Activated naive CD8-positive, alpha-beta T cell treated with anti-CD3 and anti-CD28 coated beads, Interleukin-2, amount 50 U/mL, for 24 hours (primary cell): ENCODE measurements at regions not wholly inside any gene's neighbourhood (a gene's known extent, or its start where the extent isn't known, plus 50 kb on each side); places are given as distances from the start of the nearest gene placed in this dataset.
"Not testable (repeated sequence)": the region's sequence is repeated elsewhere in the genome, so short reads cannot be mapped to it uniquely, and the experiment has no call there.

Experiments used
- ATAC-seq: fragments of 150-1000 bp; cut with Tn5 transposase; one replicate; pipeline ENCODE4 v1.10.0; 2021
- DNase-seq: peaks from one replicate; pipeline ENCODE4 v3.0.0; 2021
- H3K27ac Mint-ChIP-seq: one replicate; pipeline ENCODE4 v1.8.0; 2021; ENCODE audit warnings: mild to moderate bottlenecking, mixed read lengths
- H3K27me3 Mint-ChIP-seq: one replicate; pipeline ENCODE4 v1.8.0; 2021; ENCODE audit warnings: mixed read lengths
- H3K36me3 Mint-ChIP-seq: one replicate; pipeline ENCODE4 v1.8.0; 2021; ENCODE audit warnings: low read depth, mixed read lengths
- H3K4me1 Mint-ChIP-seq: one replicate; pipeline ENCODE4 v1.8.0; 2021; ENCODE audit warnings: mixed read lengths
- H3K4me3 Mint-ChIP-seq: one replicate; pipeline ENCODE4 v1.8.0; 2021; ENCODE audit warnings: mild to moderate bottlenecking, moderate library complexity, mixed read lengths
- H3K9me3 Mint-ChIP-seq: one replicate; pipeline ENCODE4 v1.8.0; 2021; ENCODE audit warnings: mixed read lengths

DNA sequence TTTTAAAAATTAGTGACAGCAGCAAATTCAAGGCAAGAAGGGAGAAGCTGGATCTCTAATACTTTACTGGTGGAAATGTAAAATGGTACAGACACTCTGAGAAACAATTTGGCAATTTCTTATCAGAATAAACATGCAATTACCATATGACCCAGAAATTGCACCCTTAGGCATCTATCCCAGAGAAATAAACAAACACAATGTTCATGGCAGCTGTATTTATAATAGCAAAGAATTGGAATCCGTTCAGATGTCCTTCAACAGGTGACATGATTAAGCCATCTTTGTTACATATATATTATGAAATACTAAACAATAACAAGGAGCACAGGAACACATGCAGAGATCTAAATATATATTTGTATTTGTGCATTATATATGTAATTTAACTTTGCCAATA lies 756.5 kb downstream of the SLITRK1 start:
- Mint-ChIP-seq H3K27ac (no peak overlapping the region), H3K36me3 (no peaks in the 10 kb centered on the region), H3K4me3 (no peak overlapping the region), H3K27me3 (no peaks in the 10 kb centered on the region), H3K4me1 (no peaks in the 10 kb centered on the region), H3K9me3 (no peaks in the 10 kb centered on the region)
- DNase-seq (no peak), ATAC-seq (no peak)

DNA sequence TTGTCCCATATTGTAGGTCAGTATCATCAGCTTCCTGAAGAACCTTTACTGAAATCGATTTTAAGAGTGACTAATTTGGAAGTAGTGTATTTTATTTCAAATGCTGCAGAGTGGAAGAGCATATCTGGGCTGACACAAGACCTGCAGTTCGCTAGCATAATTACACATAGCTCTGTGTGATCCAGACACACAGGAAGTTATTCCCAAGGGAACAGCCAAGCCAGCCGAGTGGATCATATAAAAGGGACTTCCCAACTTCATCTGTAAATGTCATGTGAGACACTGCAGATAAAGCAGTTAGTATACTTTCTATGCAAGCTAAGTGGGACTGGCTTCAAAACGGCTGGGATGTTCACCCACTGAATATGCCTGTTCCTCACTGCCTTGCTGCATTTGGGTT lies 760.4 kb downstream of the SLITRK1 start:
- Mint-ChIP-seq H3K27me3 (no peaks in the 10 kb centered on the region), H3K4me1 (no peaks in the 10 kb centered on the region), H3K4me3 (no peak overlapping the region), H3K9me3 (peaks cover 3% of the 10 kb centered on the region), H3K36me3 (no peaks in the 10 kb centered on the region), H3K27ac (no peak overlapping the region)
- no peak for ATAC-seq
- no peak for DNase-seq

DNA sequence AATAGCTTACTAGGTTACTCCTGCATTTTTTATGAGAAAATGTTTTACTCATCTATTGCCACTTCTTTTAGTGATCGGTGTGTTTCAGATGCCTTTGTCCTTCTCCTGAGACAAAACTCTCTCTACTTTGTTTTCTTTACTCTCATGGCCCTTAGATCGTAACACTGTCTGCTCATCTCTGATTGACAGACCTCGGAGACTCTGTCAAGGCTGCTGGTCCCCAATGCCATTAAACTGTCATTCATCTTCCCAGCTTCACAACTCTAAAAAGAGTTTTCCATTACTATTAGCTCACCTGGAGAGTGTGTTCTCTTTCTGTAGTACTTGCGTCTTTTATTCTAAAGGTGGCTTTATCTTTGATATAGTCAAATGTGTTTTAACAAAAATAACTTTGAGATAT lies 765.2 kb downstream of the SLITRK1 start:
- ATAC-seq = no peak

DNA sequence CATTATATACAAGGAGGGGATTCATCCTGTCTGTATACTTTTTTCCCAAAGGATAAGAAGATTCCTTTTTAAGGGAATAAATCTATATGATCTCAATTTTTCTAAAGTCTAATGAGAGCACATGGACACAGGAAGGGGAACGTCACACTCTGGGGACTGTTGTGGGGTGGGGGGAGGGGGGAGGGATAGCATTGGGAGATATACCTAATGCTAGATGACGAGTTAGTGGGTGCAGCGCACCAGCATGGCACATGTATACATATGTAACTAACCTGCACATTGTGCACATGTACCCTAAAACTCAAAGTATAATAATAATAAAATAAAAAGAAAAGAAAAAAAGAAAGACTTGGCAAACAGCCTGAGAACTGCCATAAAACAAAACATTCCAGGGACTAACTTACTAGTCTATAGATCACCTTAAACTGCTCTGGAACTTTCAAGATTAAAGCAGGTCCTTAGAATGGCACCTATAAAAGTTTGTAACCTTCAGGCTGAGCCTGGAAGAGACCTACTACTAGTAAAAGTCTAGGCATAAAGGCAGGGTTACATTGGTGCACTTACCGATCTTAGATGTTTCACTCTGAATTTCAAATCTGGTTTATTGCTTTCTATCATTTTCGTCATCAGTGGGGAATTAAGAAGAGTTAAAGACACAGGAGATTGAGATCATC lies 780.6 kb downstream of the SLITRK1 start:
- not testable (repeated sequence) for ATAC-seq
- H3K9me3 Mint-ChIP-seq = peaks cover 15% of the 10 kb centered on the region

More for the DNA sequence above, 765.2 kb downstream of the SLITRK1 start:
- peaks cover 5% of the 10 kb centered on the region for H3K9me3 Mint-ChIP-seq
- H3K36me3 Mint-ChIP-seq = no peaks in the 10 kb centered on the region
- H3K4me1 Mint-ChIP-seq = no peaks in the 10 kb centered on the region
- no peak for DNase-seq
- H3K27me3 Mint-ChIP-seq = no peaks in the 10 kb centered on the region
- H3K4me3 Mint-ChIP-seq = no peak overlapping the region
- H3K27ac Mint-ChIP-seq = no peak overlapping the region

DNA sequence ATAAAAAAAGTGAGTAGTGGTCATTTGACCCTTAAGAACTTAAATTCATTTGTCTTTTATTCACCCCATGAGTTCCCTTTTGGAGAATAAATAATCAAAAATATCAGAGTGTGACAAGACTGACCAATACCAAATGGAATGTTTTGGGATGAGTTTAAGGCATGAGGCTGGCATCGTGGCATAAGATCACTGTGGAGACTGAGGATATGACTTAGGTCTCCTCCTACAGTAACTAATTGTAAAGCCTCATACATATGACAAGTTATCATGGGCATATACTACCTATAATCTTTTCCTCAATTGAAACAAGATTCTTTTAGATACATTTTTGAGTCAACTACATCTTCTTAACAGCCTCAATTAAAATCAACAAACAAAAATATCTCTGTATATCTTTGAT lies 782.0 kb downstream of the SLITRK1 start:
- Mint-ChIP-seq H3K27ac (no peak overlapping the region), H3K9me3 (peaks cover 15% of the 10 kb centered on the region), H3K27me3 (no peaks in the 10 kb centered on the region), H3K36me3 (no peaks in the 10 kb centered on the region), H3K4me3 (no peak overlapping the region), H3K4me1 (no peaks in the 10 kb centered on the region)
- DNase-seq = no peak
- ATAC-seq = no peak

More for the DNA sequence above, 780.6 kb downstream of the SLITRK1 start:
- not testable (repeated sequence) for H3K27ac Mint-ChIP-seq, H3K27me3 Mint-ChIP-seq, H3K4me1 Mint-ChIP-seq, H3K4me3 Mint-ChIP-seq, DNase-seq, H3K36me3 Mint-ChIP-seq

DNA sequence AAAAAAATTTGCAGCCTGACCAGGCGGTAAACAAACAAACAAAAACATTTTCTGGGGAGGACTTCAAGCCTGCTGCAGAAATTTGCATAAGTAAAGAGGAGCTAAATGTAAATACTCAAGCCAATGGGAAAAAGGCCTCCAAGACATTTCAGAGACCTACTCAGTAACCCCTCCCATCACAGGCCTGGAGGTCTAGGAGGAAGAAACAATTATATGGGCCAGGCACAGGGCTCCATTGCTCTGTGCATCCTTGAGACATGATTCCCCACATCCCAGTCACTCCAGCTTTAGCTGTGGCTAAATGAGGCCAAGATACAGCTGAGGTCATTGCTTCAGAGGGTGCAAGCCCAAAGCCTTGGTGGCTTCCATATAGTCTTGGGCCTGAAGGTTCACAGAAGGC lies 793.4 kb downstream of the SLITRK1 start:
- no peak for ATAC-seq

DNA sequence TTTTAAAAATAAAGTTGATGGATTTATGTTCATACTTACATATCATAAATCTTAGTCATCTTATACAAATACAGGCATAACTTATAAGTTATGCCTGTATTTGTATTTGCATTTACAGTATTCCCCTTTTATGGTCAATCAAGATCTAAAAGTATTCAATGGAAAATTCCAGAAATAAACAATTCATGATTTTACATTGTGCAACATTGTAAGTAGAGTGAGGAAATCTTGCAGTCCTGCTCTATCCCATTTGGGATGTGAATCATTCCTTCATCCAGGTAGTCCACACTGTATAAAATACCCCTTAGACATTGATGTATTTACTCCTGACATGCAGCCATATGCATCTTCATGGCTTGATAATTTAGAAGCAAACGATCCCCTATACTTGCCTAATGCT lies 795.3 kb downstream of the SLITRK1 start:
- Mint-ChIP-seq H3K4me1 (no peaks in the 10 kb centered on the region), H3K27ac (no peak overlapping the region), H3K9me3 (peaks cover 30% of the 10 kb centered on the region), H3K4me3 (no peak overlapping the region), H3K27me3 (no peaks in the 10 kb centered on the region), H3K36me3 (no peaks in the 10 kb centered on the region)
- DNase-seq (no peak), ATAC-seq (no peak)

More for the DNA sequence above, 793.4 kb downstream of the SLITRK1 start:
- Mint-ChIP-seq H3K36me3 (no peaks in the 10 kb centered on the region), H3K9me3 (peaks cover 26% of the 10 kb centered on the region), H3K27ac (no peak overlapping the region), H3K4me3 (no peak overlapping the region), H3K4me1 (no peaks in the 10 kb centered on the region), H3K27me3 (no peaks in the 10 kb centered on the region)
- DNase-seq = no peak

DNA sequence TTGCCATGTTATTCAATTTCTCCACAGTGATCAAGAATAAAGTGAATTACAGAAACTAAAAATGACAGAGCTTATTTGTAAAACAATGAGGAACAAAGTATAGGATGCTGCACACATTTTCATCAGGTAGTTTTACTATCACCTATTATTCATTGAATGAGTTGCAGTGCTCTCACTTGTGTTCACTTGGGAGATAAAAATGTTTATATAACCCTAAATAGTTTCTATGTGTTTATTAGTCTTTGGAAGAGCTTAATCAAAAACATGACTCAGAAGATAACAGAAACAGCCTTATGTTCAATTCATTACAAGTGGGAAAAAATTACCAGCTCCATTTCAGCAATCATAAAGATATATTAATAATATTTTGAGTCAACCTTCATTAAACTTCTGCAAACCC lies 796.2 kb downstream of the SLITRK1 start:
- ATAC-seq (no peak), DNase-seq (no peak)
- Mint-ChIP-seq H3K4me1 (no peaks in the 10 kb centered on the region), H3K36me3 (no peaks in the 10 kb centered on the region), H3K27ac (no peak overlapping the region), H3K9me3 (peaks cover 27% of the 10 kb centered on the region), H3K4me3 (no peak overlapping the region), H3K27me3 (no peaks in the 10 kb centered on the region)

DNA sequence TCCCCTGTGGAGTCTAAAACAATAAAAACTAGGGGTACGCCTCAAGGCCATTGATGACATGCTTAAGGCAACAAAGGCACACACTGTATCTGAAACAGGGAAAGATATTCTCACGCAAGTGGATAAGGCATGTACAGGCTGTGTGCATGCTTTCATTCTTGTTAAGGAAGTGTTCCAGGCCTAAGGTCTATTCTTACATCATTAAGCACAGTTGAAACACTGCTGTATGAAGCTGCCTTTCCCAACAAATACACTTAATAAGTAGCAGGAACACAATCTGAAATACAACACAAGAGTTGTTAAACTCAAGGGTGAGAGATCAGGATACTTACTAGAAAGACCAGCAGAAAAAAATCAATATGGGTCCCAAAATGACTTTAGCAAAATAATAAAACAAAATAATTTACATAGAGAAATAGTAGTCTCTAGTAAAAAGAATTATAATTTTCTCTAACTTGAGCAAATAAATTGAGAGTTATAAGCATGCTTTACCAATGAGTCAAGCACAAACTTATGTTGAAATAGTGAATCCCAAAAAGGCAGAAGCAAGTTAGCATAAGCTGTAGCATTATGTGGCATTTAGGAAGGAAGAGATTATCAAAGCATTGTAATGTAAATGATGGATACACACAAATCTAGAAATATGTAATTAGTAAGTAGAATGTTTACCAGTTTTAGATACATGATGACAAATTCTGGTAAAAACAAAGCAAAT lies 796.9 kb downstream of the SLITRK1 start:
- Mint-ChIP-seq H3K27ac (no peak overlapping the region), H3K36me3 (no peaks in the 10 kb centered on the region), H3K4me1 (no peaks in the 10 kb centered on the region), H3K9me3 (peaks cover 25% of the 10 kb centered on the region), H3K27me3 (no peaks in the 10 kb centered on the region), H3K4me3 (no peak overlapping the region)
- ATAC-seq = no peak
- no peak for DNase-seq

DNA sequence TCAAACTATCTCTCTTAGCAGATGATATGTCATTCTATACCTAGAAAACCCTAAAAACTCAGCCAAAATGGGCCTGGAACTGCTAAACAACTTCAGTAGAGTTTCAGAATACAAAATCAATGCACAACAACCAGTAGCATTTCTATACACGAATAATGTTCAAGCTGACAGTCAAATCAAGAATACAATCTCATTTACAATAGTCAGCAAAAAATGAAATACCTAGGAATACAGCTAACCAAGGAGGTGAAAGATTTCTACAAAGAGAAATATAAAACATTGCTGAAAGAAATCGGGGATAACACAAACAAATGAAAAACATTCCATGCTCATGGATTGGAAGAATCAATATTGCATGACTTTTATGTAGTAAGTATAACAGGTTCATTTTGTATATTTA lies 804.8 kb downstream of the SLITRK1 start:
- no peak overlapping the region for H3K27ac Mint-ChIP-seq
- H3K4me3 Mint-ChIP-seq = no peak overlapping the region
- H3K9me3 Mint-ChIP-seq = peaks cover 12% of the 10 kb centered on the region
- no peak for DNase-seq
- no peak for ATAC-seq
- H3K4me1 Mint-ChIP-seq = no peaks in the 10 kb centered on the region
- H3K27me3 Mint-ChIP-seq = no peaks in the 10 kb centered on the region
- no peaks in the 10 kb centered on the region for H3K36me3 Mint-ChIP-seq

DNA sequence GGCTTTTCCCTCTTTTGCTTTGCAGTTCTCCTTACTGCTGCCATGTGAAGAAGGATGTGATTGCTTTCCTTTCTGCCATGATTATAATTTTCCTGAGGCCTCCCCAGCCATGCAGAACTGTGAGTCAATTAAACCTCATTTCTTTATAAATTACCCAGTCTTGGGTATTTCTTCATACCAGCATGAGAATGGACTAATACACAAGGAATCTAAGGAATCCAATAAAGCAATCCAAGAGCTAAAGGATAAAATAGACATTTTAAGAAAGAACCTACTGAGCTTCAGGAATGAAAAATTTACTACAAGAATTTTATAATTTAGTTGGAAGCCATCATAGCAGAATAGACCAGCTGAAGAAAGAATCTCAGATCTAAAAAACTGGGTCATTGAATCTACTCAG lies 808.3 kb downstream of the SLITRK1 start:
- H3K27ac Mint-ChIP-seq, DNase-seq, H3K36me3 Mint-ChIP-seq, H3K4me3 Mint-ChIP-seq, H3K9me3 Mint-ChIP-seq, H3K4me1 Mint-ChIP-seq, ATAC-seq, H3K27me3 Mint-ChIP-seq: not testable (repeated sequence)

DNA sequence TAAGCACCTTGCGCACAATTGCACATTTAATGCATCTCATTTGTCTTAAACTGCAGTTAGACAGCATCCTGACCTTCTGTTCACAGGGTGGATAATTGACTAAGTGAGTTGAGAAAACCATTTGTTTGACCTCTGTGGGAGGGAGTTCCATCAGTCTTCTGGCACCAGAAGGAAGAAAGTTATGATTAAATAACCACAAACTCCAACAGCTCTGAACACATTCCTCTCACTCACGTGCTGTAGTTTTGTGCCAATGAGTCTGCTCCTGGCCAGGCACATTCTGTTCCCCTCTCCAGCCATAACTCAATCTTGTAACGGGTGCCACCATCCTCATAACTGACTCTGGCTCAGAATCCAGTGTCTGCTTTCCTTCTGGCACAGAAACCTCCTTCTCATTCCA lies 817.2 kb downstream of the SLITRK1 start:
- no peaks in the 10 kb centered on the region for H3K27me3 Mint-ChIP-seq
- no peak for DNase-seq
- peaks cover 5% of the 10 kb centered on the region for H3K9me3 Mint-ChIP-seq
- no peaks in the 10 kb centered on the region for H3K36me3 Mint-ChIP-seq
- no peak overlapping the region for H3K27ac Mint-ChIP-seq
- no peak overlapping the region for H3K4me3 Mint-ChIP-seq
- ATAC-seq = no peak
- no peaks in the 10 kb centered on the region for H3K4me1 Mint-ChIP-seq

DNA sequence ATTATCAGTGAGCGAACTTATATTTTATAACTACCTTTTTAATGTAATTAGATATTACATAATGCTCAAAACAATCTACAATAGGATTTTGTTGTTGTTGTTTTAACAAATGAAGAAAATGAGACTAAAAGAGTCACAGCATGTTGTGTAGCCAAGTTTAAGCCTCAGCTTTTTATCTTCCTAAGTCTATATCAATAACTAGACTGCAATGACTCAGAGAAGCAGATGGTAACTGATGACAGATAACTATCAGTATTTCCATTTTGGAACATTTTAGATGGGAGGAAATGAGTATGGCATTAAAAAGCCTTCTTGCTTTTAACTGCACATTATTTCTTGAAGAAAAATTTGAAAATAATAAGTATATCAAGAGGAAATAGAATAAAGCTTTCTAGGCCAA lies 825.2 kb downstream of the SLITRK1 start:
- no peaks in the 10 kb centered on the region for H3K36me3 Mint-ChIP-seq
- H3K27me3 Mint-ChIP-seq = no peaks in the 10 kb centered on the region
- H3K4me1 Mint-ChIP-seq = no peaks in the 10 kb centered on the region
- no peak overlapping the region for H3K27ac Mint-ChIP-seq
- no peak overlapping the region for H3K4me3 Mint-ChIP-seq
- peaks cover 4% of the 10 kb centered on the region for H3K9me3 Mint-ChIP-seq
- DNase-seq = no peak
- no peak for ATAC-seq

DNA sequence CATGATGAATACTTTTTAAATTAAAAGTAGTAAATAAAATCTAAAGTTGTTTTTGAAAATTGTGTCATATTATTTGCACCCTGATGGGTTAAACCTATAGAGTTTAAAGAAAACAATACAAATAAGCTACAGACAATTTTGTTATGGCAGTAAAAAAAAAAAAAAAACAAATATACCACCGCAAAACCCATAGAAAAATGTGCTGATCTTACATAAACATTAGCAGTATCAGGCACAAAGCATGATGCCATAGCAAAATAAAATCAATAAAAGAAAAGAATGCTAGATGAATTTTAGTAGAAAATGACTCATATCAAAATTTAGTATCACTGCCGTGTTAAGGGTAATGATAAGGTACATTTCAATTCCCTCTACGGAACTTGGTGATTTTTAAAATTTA lies 826.0 kb downstream of the SLITRK1 start:
- no peaks in the 10 kb centered on the region for H3K27me3 Mint-ChIP-seq

DNA sequence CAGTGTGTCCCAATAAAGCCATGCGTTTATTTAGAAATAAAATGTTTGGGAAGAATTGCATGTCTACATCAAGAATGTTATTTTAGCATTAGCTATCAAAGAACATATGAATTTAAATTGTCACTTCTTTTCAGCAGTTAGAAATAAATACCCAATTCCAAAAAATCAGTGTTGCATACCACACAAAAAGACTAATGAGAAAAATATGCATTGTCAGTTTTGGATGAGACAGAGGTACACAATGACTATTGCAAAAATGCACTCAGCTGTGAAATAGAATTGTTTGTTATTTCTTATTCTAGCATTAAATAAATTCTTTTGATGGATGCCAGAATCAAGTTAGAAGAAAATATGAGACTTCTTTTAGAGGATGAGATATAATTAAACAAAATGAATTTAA lies 833.9 kb downstream of the SLITRK1 start:
- Mint-ChIP-seq H3K4me3 (no peak overlapping the region), H3K27me3 (no peaks in the 10 kb centered on the region), H3K27ac (no peak overlapping the region), H3K36me3 (no peaks in the 10 kb centered on the region), H3K4me1 (no peaks in the 10 kb centered on the region), H3K9me3 (peaks cover 11% of the 10 kb centered on the region)
- ATAC-seq = no peak
- DNase-seq = no peak

More for the DNA sequence above, 826.0 kb downstream of the SLITRK1 start:
- no peak for DNase-seq
- Mint-ChIP-seq H3K4me1 (no peaks in the 10 kb centered on the region), H3K36me3 (no peaks in the 10 kb centered on the region), H3K4me3 (no peak overlapping the region), H3K9me3 (peaks cover 4% of the 10 kb centered on the region), H3K27ac (no peak overlapping the region)
- ATAC-seq = no peak
